T-cell (primary cell): ENCODE measurements at regions not wholly inside any gene's neighbourhood (a gene's known extent, or its start where the extent isn't known, plus 50 kb on each side); places are given as distances from the start of the nearest gene placed in this dataset.

Source experiments
- ATAC-seq, 4 experiments: fragments of 200-7000 bp in 3 of 4; fragments of 150-1000 bp in 1 of 4; cut with Tn5 transposase; replicated peaks in 1 of 4; 1 replicate in 3 of 4; 2 replicates in 1 of 4; pipeline ENCODE4 v1.10.0; 2021; ENCODE audit warnings: moderate library complexity in 3 of 4, mild to moderate bottlenecking in 2 of 4, moderate number of reproducible peaks in 1 of 4
- CTCF ChIA-PET, 2 donors: fragments of 300-600 bp; sonication (Branson Sonifier 250); formaldehyde crosslinking; loops; one replicate each; lab custom pipeline; 2022; ENCODE audit warnings: antibody characterized with exemption in 2 of 2; lab: Charles Lee
- POLR2A ChIA-PET, 2 donors: fragments of 300-600 bp; sonication (Branson Sonifier 250); formaldehyde crosslinking; loops; one replicate each; lab custom pipeline; 2022; ENCODE audit warnings: antibody characterized with exemption in 2 of 2; lab: Charles Lee
- DNase-seq, 35 experiments: peaks; one replicate each; pipeline versions ENCODE4 v3.0.0 to v3.0.0-alpha.2; 2013 to 2023
- H3K27ac ChIP-seq: one replicate; pipeline ENCODE4 v1.5.1; 2013; ENCODE audit warnings: low read length
- H3K27me3 ChIP-seq, 2 experiments: replicated peaks in 1 of 2; 1 replicate in 1 of 2; 2 replicates in 1 of 2; pipeline versions ENCODE4 v1.6.1 to v1.7.0; 2013; ENCODE audit warnings: low read length in 1 of 2, mixed read lengths in 1 of 2; ENCODE audit not compliant: control insufficient read depth in 2 of 2, insufficient read depth in 2 of 2; ENCODE audit errors: extremely low read depth in 1 of 2
- H3K36me3 ChIP-seq, 2 donors: 1 replicate in 1 of 2; 2 replicates in 1 of 2; pipeline versions ENCODE4 v1.6.1 to v1.7.0; 2013; ENCODE audit warnings: low read length in 1 of 2; ENCODE audit not compliant: control insufficient read depth in 2 of 2, insufficient read depth in 1 of 2; ENCODE audit errors: extremely low read depth in 1 of 2
- H3K4me1 ChIP-seq, 2 experiments: 1 replicate in 1 of 2; 2 replicates in 1 of 2; pipeline versions ENCODE4 v1.6.1 to v1.7.0; 2013; ENCODE audit warnings: low read length in 2 of 2, mixed read lengths in 1 of 2; ENCODE audit not compliant: insufficient read depth in 2 of 2, control insufficient read depth in 1 of 2; ENCODE audit errors: extremely low read depth in 1 of 2
- H3K4me3 ChIP-seq, 2 donors: 1 replicate in 1 of 2; 2 replicates in 1 of 2; pipeline versions ENCODE4 v1.5.1 to v1.7.0; 2013; ENCODE audit warnings: mild to moderate bottlenecking in 2 of 2, low read length in 1 of 2, moderate library complexity in 1 of 2; ENCODE audit not compliant: control insufficient read depth in 1 of 2; ENCODE audit errors: extremely low read depth in 1 of 2
- H3K9me3 ChIP-seq: 2 replicates; pipeline ENCODE4 v1.7.0; 2013
- H3K27ac Mint-ChIP-seq, 2 donors: one replicate each; pipeline ENCODE4 v1.8.0; 2020 to 2021; ENCODE audit warnings: mild to moderate bottlenecking in 2 of 2, mixed read lengths in 2 of 2
- H3K27me3 Mint-ChIP-seq, 2 donors: one replicate each; pipeline ENCODE4 v1.8.0; 2021 to 2022; ENCODE audit warnings: mixed read lengths in 2 of 2
- H3K36me3 Mint-ChIP-seq: one replicate; pipeline ENCODE4 v1.8.0; 2021; ENCODE audit warnings: mixed read lengths
- H3K4me1 Mint-ChIP-seq, 3 donors: one replicate each; pipeline ENCODE4 v1.8.0; 2020 to 2022; ENCODE audit warnings: mixed read lengths in 3 of 3, mild to moderate bottlenecking in 1 of 3
- H3K4me3 Mint-ChIP-seq, 3 donors: one replicate each; pipeline ENCODE4 v1.8.0; 2020 to 2022; ENCODE audit warnings: mild to moderate bottlenecking in 3 of 3, mixed read lengths in 3 of 3, moderate library complexity in 3 of 3
- H3K9me3 Mint-ChIP-seq, 3 donors: one replicate each; pipeline ENCODE4 v1.8.0; 2020 to 2022; ENCODE audit warnings: mixed read lengths in 3 of 3
- WGBS: methylation state at CpG from one replicate; pipeline ENCODE4 v1.1.5; 2013; ENCODE audit warnings: missing lambda C conversion rate; ENCODE audit not compliant: insufficient coverage; 5-methylcytosine and 5-hydroxymethylcytosine counted together

DNA sequence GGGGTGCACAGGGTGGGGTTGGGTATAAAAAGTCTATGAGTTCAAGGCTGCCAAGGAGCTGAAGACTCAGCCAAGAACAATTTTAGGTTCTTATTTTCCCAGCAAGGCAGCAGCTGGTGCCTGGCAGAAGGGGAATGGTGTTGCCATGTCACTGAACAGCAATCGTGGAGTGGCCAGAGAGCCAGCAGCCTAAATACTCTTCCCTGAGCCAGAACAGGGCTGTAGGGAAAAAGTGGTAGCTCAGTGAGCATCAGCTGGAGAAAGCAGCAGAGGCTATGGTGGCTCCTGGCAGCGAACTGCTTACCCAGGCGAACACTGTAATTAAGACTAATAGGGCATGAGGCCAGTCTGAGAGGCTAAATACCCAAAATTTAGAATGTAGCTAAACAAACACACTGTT lies 334.9 kb downstream of the RMST start:
- H3K9me3 Mint-ChIP-seq, result peaks cover 9 to 11% (median 9%) of the 10 kb centered on the region in 3 donors
- no peaks in the 10 kb centered on the region for H3K4me1 ChIP-seq
- DNase-seq (no peak), ATAC-seq (no peak)
- no peaks in the 10 kb centered on the region for H3K27me3 ChIP-seq
- POLR2A ChIA-PET, result no interaction called here
- H3K4me1 Mint-ChIP-seq, result no peaks in the 10 kb centered on the region
- no peak overlapping the region for H3K27ac ChIP-seq
- CTCF ChIA-PET, result no interaction called here
- no peaks in the 10 kb centered on the region for H3K27me3 Mint-ChIP-seq
- H3K4me3 ChIP-seq, result no peak overlapping the region
- no peak overlapping the region for H3K4me3 Mint-ChIP-seq
- no peaks in the 10 kb centered on the region for H3K36me3 Mint-ChIP-seq
- H3K36me3 ChIP-seq, result no peaks in the 10 kb centered on the region
- no peak overlapping the region for H3K27ac Mint-ChIP-seq
- no CpG with 5 or more reads among the region's 3 CpGs for WGBS
- no peaks in the 10 kb centered on the region for H3K9me3 ChIP-seq

GRCh38 chr12:97800561-97800960 lies 338.0 kb downstream of the RMST start:
- H3K4me3 Mint-ChIP-seq, result no peak overlapping the region
- no peaks in the 10 kb centered on the region for H3K27me3 ChIP-seq
- no peak for ATAC-seq
- H3K4me1 Mint-ChIP-seq, result no peaks in the 10 kb centered on the region
- no peaks in the 10 kb centered on the region for H3K36me3 ChIP-seq
- no peaks in the 10 kb centered on the region for H3K36me3 Mint-ChIP-seq
- no peak overlapping the region for H3K27ac Mint-ChIP-seq
- no peaks in the 10 kb centered on the region for H3K4me1 ChIP-seq
- no peak for DNase-seq
- POLR2A ChIA-PET, result no interaction called here
- H3K27me3 Mint-ChIP-seq, result no peaks in the 10 kb centered on the region
- H3K4me3 ChIP-seq, result no peak overlapping the region
- 37% methylated on average over 2 of the region's 3 CpGs for WGBS
- peaks cover 5 to 9% (median 7%) of the 10 kb centered on the region in 3 donors for H3K9me3 Mint-ChIP-seq
- CTCF ChIA-PET, result no interaction called here
- H3K9me3 ChIP-seq, result no peaks in the 10 kb centered on the region
- H3K27ac ChIP-seq, result no peak overlapping the region

DNA sequence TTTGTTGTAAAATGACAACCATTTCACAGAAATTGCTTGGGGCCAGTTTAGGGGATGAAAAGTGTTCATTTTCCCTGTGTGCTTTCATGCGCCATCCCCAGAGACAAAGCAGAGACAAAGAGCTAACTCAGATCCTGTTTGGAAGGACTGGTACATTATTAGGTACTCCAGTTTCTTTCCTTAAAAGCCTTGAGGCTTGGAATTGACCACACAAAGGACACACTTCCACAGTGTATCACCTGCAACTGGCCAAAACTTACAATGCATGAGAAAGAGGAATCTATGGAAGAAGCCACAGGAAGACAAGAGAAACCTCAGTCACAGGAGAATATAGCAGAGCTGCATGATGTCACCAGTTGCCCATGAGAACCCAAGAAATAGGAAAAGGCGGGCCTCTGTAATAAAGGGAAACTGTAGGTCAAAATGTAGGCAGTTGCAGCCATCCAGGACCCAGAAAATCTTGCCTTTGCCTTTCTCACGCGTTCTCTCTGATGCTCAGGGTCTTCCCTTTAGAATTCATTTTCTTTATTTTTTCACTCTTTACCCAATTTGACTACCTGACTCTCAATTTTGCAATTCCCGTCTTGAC lies 339.0 kb downstream of the RMST start:
- no peaks in the 10 kb centered on the region for H3K4me1 ChIP-seq
- H3K4me3 ChIP-seq, result no peak overlapping the region
- Mint-ChIP-seq H3K4me1 (no peaks in the 10 kb centered on the region), H3K4me3 (no peak overlapping the region), H3K27me3 (no peaks in the 10 kb centered on the region), H3K27ac (no peak overlapping the region), H3K36me3 (no peaks in the 10 kb centered on the region), H3K9me3 (peaks cover 5 to 6% (median 5%) of the 10 kb centered on the region in 3 donors)
- H3K9me3 ChIP-seq, result no peaks in the 10 kb centered on the region
- no peaks in the 10 kb centered on the region for H3K27me3 ChIP-seq
- ATAC-seq (no peak), DNase-seq (no peak)
- H3K36me3 ChIP-seq, result no peaks in the 10 kb centered on the region
- H3K27ac ChIP-seq, result no peak overlapping the region
- ChIA-PET POLR2A (no interaction called here), CTCF (no interaction called here)
- 72% methylated on average over 4 of the region's 5 CpGs for WGBS

GRCh38 chr12:97805146-97805545 lies 342.5 kb downstream of the RMST start:
- peaks cover 0 to 9% (median 0%) of the 10 kb centered on the region in 3 donors for H3K9me3 Mint-ChIP-seq
- no peak for ATAC-seq
- Histone ChIP-seq H3K27me3 (no peaks in the 10 kb centered on the region), H3K4me3 (no peak overlapping the region), H3K9me3 (no peaks in the 10 kb centered on the region), H3K4me1 (no peaks in the 10 kb centered on the region), H3K27ac (no peak overlapping the region), H3K36me3 (no peaks in the 10 kb centered on the region)
- 75% methylated on average over 4 of the region's 8 CpGs for WGBS
- no peak overlapping the region for H3K4me3 Mint-ChIP-seq
- no peaks in the 10 kb centered on the region for H3K27me3 Mint-ChIP-seq
- no peak overlapping the region for H3K27ac Mint-ChIP-seq
- no peak for DNase-seq
- H3K36me3 Mint-ChIP-seq, result no peaks in the 10 kb centered on the region
- CTCF ChIA-PET, result no interaction called here
- POLR2A ChIA-PET, result no interaction called here
- no peaks in the 10 kb centered on the region for H3K4me1 Mint-ChIP-seq

- Mint-ChIP-seq H3K4me1 (no peaks in the 10 kb centered on the region), H3K27me3 (no peaks in the 10 kb centered on the region), H3K27ac (no peak overlapping the region), H3K9me3 (peaks cover 0 to 8% (median 6%) of the 10 kb centered on the region in 3 donors), H3K4me3 (no peak overlapping the region), H3K36me3 (no peaks in the 10 kb centered on the region)
- H3K4me3 ChIP-seq, result no peak overlapping the region
- H3K27ac ChIP-seq, result no peak overlapping the region
- H3K9me3 ChIP-seq, result no peaks in the 10 kb centered on the region
- DNase-seq, result no peak
- H3K4me1 ChIP-seq, result no peaks in the 10 kb centered on the region
- no peaks in the 10 kb centered on the region for H3K27me3 ChIP-seq
- POLR2A ChIA-PET, result no interaction called here
- WGBS, result no CpG with 5 or more reads among the region's 2 CpGs
- CTCF ChIA-PET, result no interaction called here
- ATAC-seq, result no peak
- no peaks in the 10 kb centered on the region for H3K36me3 ChIP-seq
Measured at GRCh38 chr12:97813301-97813700, 350.7 kb downstream of the RMST start.

DNA sequence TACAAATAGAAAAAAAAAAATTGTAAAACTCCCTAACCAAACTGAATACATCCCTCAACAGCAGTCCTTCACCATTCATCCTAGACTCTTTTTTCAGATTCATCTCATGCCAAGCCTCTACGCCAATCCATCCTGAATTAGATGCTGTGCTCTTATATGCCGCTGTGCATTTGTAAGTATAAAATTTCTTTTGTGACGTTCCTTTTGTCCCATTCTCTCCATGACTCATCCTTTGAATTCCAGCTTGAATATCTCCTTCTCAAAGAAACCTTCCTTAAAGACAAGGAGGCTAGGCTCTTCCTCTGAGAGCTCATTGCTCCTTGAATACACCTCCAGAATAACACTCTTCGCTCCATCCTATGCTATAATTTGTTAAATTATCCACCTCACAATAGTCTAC lies 359.2 kb downstream of the RMST start:
- Mint-ChIP-seq H3K36me3 (no peaks in the 10 kb centered on the region), H3K27me3 (no peaks in the 10 kb centered on the region), H3K4me1 (no peaks in the 10 kb centered on the region), H3K27ac (no peak overlapping the region), H3K4me3 (no peak overlapping the region), H3K9me3 (peaks cover 0 to 4% (median 4%) of the 10 kb centered on the region in 3 donors)
- DNase-seq, result no peak
- H3K27ac ChIP-seq, result no peak overlapping the region
- no peaks in the 10 kb centered on the region for H3K27me3 ChIP-seq
- H3K36me3 ChIP-seq, result no peaks in the 10 kb centered on the region
- POLR2A ChIA-PET, result no interaction called here
- no peak for ATAC-seq
- no peaks in the 10 kb centered on the region for H3K9me3 ChIP-seq
- WGBS, result 0% methylated on average over 1 of the region's 4 CpGs
- H3K4me1 ChIP-seq, result no peaks in the 10 kb centered on the region
- CTCF ChIA-PET, result no interaction called here
- H3K4me3 ChIP-seq, result no peak overlapping the region

DNA sequence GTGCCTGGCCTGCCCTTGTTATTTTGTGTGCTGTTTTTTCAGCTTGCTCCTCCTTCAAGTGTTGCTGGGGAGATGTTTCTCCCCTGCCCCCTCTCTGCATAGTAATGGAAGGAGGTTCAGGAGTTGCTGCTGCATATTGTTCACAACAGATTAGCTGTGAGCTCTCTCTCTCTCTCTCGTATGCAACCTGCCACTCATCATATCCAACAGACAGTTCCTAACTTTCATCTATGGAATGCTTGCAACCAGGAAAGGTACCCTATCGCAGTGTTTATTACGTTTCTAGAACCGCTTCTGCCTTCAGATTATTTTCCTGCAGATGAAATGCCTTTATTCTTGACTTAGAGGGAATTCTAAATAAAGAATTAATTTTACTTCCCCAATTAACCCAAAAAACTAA lies 372.9 kb downstream of the RMST start:
- CTCF ChIA-PET, result no interaction called here
- WGBS, result 0% methylated on average over 1 of the region's 4 CpGs
- H3K27me3 Mint-ChIP-seq, result no peaks in the 10 kb centered on the region

More for the DNA sequence above, 372.9 kb downstream of the RMST start:
- ATAC-seq (no peak), DNase-seq (no peak)
- Histone ChIP-seq H3K27me3 (no peaks in the 10 kb centered on the region), H3K4me3 (no peak overlapping the region), H3K4me1 (no peaks in the 10 kb centered on the region), H3K27ac (no peak overlapping the region), H3K36me3 (no peaks in the 10 kb centered on the region), H3K9me3 (no peaks in the 10 kb centered on the region)
- no peak overlapping the region for H3K4me3 Mint-ChIP-seq
- peaks cover 0 to 6% (median 0%) of the 10 kb centered on the region in 3 donors for H3K9me3 Mint-ChIP-seq
- H3K36me3 Mint-ChIP-seq, result no peaks in the 10 kb centered on the region
- H3K4me1 Mint-ChIP-seq, result no peaks in the 10 kb centered on the region
- POLR2A ChIA-PET, result no interaction called here
- no peak overlapping the region for H3K27ac Mint-ChIP-seq
